C1 segment of cervical spinal cord (tissue), 14 donors: ENCODE measurements at regions not wholly inside any gene's neighbourhood (a gene's known extent, or its start where the extent isn't known, plus 50 kb on each side); places are given as distances from the start of the nearest gene placed in this dataset.

Experiments
- DNase-seq, 14 donors: peaks; one replicate each; lab custom pipeline; 2025; lab: John Stamatoyannopoulos, UW

DNA sequence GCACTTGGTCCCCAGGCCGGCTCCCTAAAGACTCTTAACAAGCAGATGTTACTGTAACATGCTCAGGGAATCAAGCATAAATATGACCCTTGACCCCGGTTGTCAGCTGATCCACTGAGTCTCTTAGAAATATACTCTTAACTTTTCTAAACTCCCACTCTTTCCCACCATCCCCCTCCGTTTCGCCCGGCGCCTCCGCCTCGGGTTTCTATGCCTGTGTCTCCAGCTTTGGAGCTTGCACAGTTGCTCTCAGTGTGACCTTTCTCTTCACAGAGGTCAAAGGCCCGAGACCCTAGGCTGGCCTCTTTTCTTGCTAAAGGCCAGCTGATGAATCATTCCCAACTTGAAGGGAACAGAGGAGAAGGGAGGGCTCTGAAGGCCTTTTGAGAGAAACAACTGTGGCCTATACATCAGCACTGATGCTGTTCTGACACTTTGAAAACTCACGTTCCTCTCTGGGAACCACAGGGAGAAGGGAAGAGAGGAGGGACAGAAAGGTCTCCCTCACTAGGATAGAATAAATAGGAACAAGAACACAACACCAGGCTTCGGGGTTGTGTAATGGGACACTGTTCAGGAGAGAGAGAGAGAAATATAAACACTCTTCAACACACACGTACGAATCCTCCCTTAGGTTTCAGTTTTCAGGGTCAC, 484.5 kb upstream of the NR2F2 start:
- no peak for DNase-seq

DNA sequence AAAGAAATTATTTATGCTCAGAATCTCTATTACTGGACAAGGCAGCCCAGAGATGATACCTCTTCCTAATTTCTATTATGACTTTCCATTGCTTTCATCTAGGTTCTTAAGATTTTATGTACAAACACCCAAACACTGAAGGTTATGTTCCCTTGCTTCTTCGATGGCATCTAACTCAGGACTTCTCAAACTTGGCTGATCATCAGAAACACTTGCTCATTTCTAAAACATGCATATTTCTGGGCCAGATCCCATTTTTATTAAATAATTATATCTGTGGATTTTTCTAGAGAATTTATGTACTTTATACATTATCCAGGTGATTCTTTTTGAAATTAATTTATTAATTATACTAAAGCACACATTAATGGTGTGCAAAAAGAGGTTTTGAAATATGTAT, 482.4 kb upstream of the NR2F2 start:
- DNase-seq = no peak

GRCh38 chr15:95850837-95851236, 479.7 kb upstream of the NR2F2 start:
- DNase-seq = no peak

- no peak for DNase-seq
Measured at GRCh38 chr15:95853350-95853749, 477.1 kb upstream of the NR2F2 start.

GRCh38 chr15:95857124-95857757, 473.3 kb upstream of the NR2F2 start:
- no peak for DNase-seq

DNA sequence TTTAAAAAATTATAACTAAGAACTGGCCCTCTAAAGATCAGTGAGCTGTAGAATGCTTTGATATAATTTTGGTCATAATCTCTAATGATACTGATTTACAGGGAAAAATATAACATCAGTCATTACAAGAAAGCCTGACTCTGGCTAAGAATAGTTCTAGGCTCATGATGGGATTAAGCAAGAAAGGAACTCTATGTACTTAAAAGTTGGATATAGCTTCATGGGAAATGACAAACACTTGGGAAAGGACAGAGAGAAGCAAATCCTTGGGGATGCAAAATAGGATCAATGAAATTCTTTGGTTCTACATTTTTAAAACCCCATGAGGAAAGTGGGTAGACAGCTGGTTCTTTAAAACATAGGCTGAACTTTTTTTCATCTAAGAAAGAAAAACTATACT, 472.7 kb upstream of the NR2F2 start:
- DNase-seq = no peak

GRCh38 chr15:95860406-95860805, 470.1 kb upstream of the NR2F2 start:
- no peak for DNase-seq

DNA sequence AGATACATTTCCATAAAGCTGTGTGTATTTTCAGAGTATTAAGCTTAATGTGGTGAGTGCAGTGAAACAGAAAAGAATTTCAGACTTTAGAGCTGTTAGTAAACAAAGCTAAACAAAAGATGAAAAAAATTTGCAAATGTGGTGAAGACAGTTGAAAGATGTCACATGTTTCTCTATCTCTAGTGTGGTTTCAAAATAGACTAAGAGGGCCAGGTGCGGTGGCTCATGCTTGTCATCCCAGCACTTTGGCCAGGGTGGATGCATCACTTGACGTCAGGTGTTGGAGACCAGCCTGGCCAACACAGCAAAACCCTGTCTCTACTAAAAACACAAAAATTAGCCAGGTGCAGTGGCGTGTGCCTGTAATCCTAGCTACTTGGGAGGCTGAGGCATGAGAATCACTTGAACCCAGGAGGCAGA, 466.0 kb upstream of the NR2F2 start:
- no peak for DNase-seq

- no peak for DNase-seq
Measured at GRCh38 chr15:95865330-95865739, 465.2 kb upstream of the NR2F2 start.

- no peak for DNase-seq
Measured at GRCh38 chr15:95866711-95867440, 463.6 kb upstream of the NR2F2 start.

- DNase-seq = no peak
Measured at GRCh38 chr15:95868450-95868849, 462.1 kb upstream of the NR2F2 start.

DNA sequence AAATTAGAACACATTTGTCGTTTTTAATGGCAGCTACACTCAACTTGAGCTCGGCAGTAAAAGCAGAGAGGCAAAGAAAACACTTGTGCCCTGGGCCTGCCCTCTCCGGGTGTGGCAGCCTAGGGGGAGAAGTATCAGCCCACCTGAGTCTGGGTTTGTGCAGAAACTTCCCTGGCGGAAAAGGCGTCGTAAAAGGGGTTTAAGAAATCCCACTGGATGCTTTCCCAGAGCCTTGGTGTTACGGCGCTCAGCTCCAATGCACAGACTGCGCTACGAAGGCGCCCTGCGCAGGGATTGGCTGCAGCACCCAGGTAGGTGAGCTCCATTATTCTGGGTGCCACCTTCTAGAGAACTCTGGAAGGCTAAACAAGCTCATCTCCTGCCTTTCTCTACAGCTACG, 461.5 kb upstream of the NR2F2 start:
- no peak for DNase-seq

- DNase-seq = no peak
Measured at GRCh38 chr15:95869920-95870319, 460.6 kb upstream of the NR2F2 start.

GRCh38 chr15:95872366-95872771, 458.1 kb upstream of the NR2F2 start:
- no peak for DNase-seq

DNA sequence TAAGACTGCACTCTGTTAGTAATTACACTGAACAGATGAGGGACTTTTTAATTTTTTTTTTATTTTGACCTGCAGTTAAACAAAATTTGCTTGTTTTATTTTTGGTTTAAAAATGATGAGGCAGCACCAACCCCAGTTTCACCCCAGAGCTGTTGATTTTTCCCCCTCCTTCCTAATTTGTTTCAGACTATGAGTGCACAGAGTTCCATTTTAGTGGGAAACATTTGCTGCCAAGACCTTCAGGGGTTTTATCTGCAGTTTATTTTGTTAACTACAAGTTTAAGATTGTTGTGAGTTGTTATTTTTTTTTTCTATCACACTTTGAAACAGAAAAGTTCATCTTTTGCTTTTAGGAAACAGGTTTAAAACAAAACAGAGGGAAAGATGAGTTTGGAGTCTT, 455.9 kb upstream of the NR2F2 start:
- DNase-seq = no peak

- DNase-seq = no peak
Measured at GRCh38 chr15:95875121-95875643, 455.3 kb upstream of the NR2F2 start.

- no peak for DNase-seq
Measured at GRCh38 chr15:95880031-95880570, 450.4 kb upstream of the NR2F2 start.

GRCh38 chr15:95880630-95881029, 449.9 kb upstream of the NR2F2 start:
- DNase-seq = no peak

GRCh38 chr15:95883064-95883463, 447.4 kb upstream of the NR2F2 start:
- DNase-seq = no peak

DNA sequence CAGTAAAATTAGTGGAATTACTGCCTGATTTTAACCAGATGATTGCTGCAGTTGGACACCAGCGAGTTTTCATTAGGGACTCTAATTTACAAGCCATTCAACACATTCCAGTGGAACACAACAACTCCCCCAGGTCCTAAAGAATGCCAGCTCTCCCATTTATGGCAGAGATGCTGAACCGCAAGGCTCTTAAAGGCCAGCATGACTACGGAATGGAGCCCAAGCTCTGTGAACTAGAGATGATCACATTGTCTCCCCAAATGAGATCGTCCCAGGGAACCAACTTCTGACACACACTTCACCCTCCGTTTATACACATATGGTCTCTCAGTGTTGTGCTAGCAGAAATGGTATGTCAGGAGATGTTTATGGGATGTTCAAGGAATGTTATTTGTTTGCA, 446.2 kb upstream of the NR2F2 start:
- no peak for DNase-seq

- DNase-seq = no peak
Measured at GRCh38 chr15:95887666-95888390, 442.7 kb upstream of the NR2F2 start.

GRCh38 chr15:95888762-95889161, 441.7 kb upstream of the NR2F2 start:
- no peak for DNase-seq
